Gastroesophageal sphincter (tissue), 4 donors: ENCODE measurements at regions not wholly inside any gene's neighbourhood (a gene's known extent, or its start where the extent isn't known, plus 50 kb on each side); places are given as distances from the start of the nearest gene placed in this dataset.

Experiments used
- ATAC-seq: fragments of 150-250 bp; one replicate; pipeline ENCODE4 v1.9.1; 2016; ENCODE audit warnings: mild to moderate bottlenecking, moderate library complexity
- H3K27ac ChIP-seq, 4 donors: fragments of 200-600 bp; sonication (generic) in 3 of 4; 1 replicate in 3 of 4; 2 replicates in 1 of 4; pipeline ENCODE4 v1.5.1; 2016 to 2019
- H3K27me3 ChIP-seq: fragments of 200-600 bp; sonication (generic); one replicate; pipeline ENCODE4 v1.5.1; 2019
- H3K36me3 ChIP-seq, 2 donors: fragments of 200-600 bp; sonication (generic); one replicate each; pipeline ENCODE4 v1.5.1; 2019; ENCODE audit warnings: control low read depth in 1 of 2
- H3K4me1 ChIP-seq, 3 donors: fragments of 200-600 bp; sonication (generic); 1 replicate in 2 of 3; 2 replicates in 1 of 3; pipeline ENCODE4 v1.5.1; 2016 to 2019; ENCODE audit warnings: control low read depth in 2 of 3
- H3K4me3 ChIP-seq, 2 donors: fragments of 200-600 bp; sonication (generic); one replicate each; pipeline ENCODE4 v1.5.1; 2019; ENCODE audit warnings: mild to moderate bottlenecking in 1 of 2, moderate library complexity in 1 of 2
- H3K9me3 ChIP-seq, 3 donors: fragments of 200-600 bp; sonication (generic); one replicate each; pipeline ENCODE4 v1.5.1; 2017 to 2019; ENCODE audit warnings: control low read depth in 2 of 3
- CTCF ChIP-seq, 4 experiments: fragments of 200-600 bp in 2 of 4; fragments of 450-650 bp in 2 of 4; sonication (generic) in 1 of 4; IDR thresholded peaks; one replicate each; pipeline ENCODE4 v1.5.1; 2017 to 2019; ENCODE audit warnings: antibody characterized with exemption in 4 of 4, mild to moderate bottlenecking in 2 of 4, moderate library complexity in 2 of 4
- EP300 ChIP-seq: sonication (generic); formaldehyde crosslinking; IDR thresholded peaks from one replicate; pipeline ENCODE4 v1.6.1; 2017; ENCODE audit warnings: antibody characterized with exemption, mild to moderate bottlenecking
- POLR2A ChIP-seq, 2 donors: fragments of 450-650 bp; IDR thresholded peaks; one replicate each; pipeline ENCODE4 v1.6.1; 2017; ENCODE audit warnings: antibody characterized with exemption in 2 of 2, mild to moderate bottlenecking in 2 of 2, moderate library complexity in 1 of 2
- POLR2AphosphoS5 ChIP-seq: sonication (generic); formaldehyde crosslinking; IDR thresholded peaks from one replicate; pipeline ENCODE4 v1.6.1; 2017; ENCODE audit warnings: antibody characterized with exemption
- WGBS, 2 donors: methylation state at CpG; one replicate each; pipeline ENCODE4 v1.1.5; 2018; ENCODE audit warnings: low coverage in 1 of 2; 5-methylcytosine and 5-hydroxymethylcytosine counted together

GRCh38 chr3:104519468-104520227, 847.1 kb upstream of the ALCAM start:
- Histone ChIP-seq H3K4me3 (no peak overlapping the region), H3K27me3 (no peaks in the 10 kb centered on the region), H3K36me3 (no peaks in the 10 kb centered on the region), H3K9me3 (no peaks in the 10 kb centered on the region), H3K4me1 (no peaks in the 10 kb centered on the region), H3K27ac (no peak overlapping the region)
- WGBS, 2 donors, result 15 to 38% methylated on average over 3 to 4 of the region's 4 CpGs
- TF ChIP-seq EP300 (no peak), CTCF (IDR thresholded peaks at IDR 0.05) (no peak), POLR2AphosphoS5 (no peak), POLR2A (IDR thresholded peaks at IDR 0.05) (no peak)
- ATAC-seq, result no peak

GRCh38 chr3:104520228-104520655, 846.5 kb upstream of the ALCAM start:
- Histone ChIP-seq H3K36me3 (no peaks in the 10 kb centered on the region), H3K4me3 (no peak overlapping the region), H3K9me3 (no peaks in the 10 kb centered on the region), H3K27ac (no peak overlapping the region), H3K27me3 (no peaks in the 10 kb centered on the region), H3K4me1 (no peaks in the 10 kb centered on the region)
- no peak for TF ChIP-seq POLR2A (IDR thresholded peaks at IDR 0.05)
- no peak for ATAC-seq
- WGBS, 2 donors, result 12 to 82% methylated on average over 3 of the region's 3 CpGs

DNA sequence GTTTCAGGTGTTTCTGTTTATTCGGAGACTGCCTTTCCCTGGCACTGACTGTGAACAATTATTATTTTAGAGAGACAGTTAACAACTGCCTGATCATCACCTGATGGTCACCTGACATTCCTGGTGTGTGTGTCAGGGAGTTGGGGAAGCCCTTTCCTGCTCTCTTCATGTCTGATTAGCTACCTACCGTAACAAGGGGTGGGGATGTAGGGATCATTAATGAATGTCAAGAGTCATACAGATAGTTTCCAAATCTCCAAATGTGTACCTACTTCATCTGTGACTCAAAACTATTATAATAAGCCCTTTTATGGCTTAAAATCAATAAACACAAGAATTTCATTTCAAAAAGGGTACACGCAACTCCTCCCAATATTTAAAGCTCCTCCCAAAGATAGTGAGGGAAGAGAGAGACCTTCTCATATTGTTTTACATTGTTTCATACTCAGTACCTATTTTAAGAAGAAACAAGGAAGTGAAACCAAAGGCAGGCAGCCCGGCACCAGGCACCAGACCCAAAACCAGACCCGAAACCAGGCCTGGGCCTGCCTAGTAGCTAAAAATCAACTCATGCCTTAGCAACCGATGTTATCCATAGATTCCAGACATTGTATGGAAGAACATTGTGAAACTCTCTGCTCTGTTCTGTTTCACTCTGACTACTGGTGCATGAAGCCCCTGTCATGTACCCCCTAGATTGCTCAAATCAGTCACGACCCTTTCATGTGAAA, 844.9 kb upstream of the ALCAM start:
- Histone ChIP-seq H3K9me3 (no peaks in the 10 kb centered on the region), H3K4me1 (no peaks in the 10 kb centered on the region), H3K27me3 (no peaks in the 10 kb centered on the region), H3K4me3 (no peak overlapping the region), H3K36me3 (no peaks in the 10 kb centered on the region), H3K27ac (no peak overlapping the region)
- no peak for ATAC-seq
- WGBS, 2 donors, result 88 to 93% methylated on average over 5 of the region's 7 CpGs
- TF ChIP-seq POLR2A (IDR thresholded peaks at IDR 0.05), result no peak
- TF ChIP-seq POLR2AphosphoS5, result no peak
- no peak for TF ChIP-seq CTCF (IDR thresholded peaks at IDR 0.05)
- TF ChIP-seq EP300, result no peak

DNA sequence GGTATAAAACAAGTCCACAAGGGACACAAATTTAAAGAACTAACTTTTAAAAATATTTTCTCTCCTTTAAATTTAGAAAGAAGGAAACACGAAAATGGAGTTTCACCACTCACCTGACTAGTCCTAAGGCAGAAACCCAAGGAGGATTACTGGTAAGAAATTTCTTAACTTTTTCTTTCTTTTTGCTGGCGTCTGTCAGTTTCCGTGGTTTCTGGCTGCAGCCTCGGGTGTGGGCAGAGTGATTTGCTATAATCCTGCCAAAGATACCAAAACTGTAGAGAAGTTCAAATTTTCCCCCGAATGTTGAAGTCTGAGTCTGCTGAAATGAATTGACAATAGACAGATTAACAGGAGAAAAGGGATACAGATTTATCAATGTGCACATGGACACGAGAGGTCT, 843.6 kb upstream of the ALCAM start:
- Histone ChIP-seq H3K4me1 (no peaks in the 10 kb centered on the region), H3K36me3 (no peaks in the 10 kb centered on the region), H3K27me3 (no peaks in the 10 kb centered on the region), H3K9me3 (no peaks in the 10 kb centered on the region), H3K27ac (no peak overlapping the region), H3K4me3 (no peak overlapping the region)
- ATAC-seq, result no peak
- WGBS, 2 donors, result 54 to 58% methylated on average over 4 to 6 of the region's 6 CpGs
- TF ChIP-seq EP300 (no peak), POLR2AphosphoS5 (no peak), POLR2A (IDR thresholded peaks at IDR 0.05) (no peak), CTCF (IDR thresholded peaks at IDR 0.05) (no peak)

DNA sequence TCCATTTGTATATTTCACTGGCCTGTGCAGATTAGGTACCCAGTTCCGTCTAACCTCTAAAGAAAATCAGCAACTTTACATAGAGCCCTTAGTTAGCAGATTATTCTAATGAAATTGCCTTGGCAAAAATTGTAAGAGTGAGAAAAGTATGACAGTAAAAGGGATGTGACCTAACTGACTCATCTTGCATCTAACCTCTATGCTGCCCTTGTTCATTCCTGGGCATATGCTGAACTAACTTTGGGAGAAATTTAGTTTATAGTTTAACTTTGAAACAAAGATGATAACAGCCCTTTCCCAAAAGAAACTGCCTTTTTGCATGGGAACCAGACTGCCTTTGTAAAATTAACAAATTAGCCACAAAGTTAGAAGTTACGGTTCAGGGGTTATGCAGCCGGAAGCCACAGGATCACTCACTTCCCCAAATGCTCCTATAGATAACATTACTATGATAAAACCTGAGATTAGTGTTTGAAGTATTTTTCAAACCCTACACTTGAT, 839.8 kb upstream of the ALCAM start:
- Histone ChIP-seq H3K9me3 (peaks cover 0 to 6% (median 0%) of the 10 kb centered on the region in 3 donors), H3K27ac (no peak overlapping the region), H3K27me3 (no peaks in the 10 kb centered on the region), H3K36me3 (no peaks in the 10 kb centered on the region), H3K4me3 (no peak overlapping the region), H3K4me1 (no peaks in the 10 kb centered on the region)
- 25 to 84% methylated on average over 2 to 3 of the region's 3 CpGs for WGBS, 2 donors
- TF ChIP-seq POLR2A (IDR thresholded peaks at IDR 0.05) (no peak), EP300 (no peak), CTCF (IDR thresholded peaks at IDR 0.05) (no peak), POLR2AphosphoS5 (no peak)
- ATAC-seq, result no peak
